A549 (cell line): ENCODE measurements at regions not wholly inside any gene's neighbourhood (a gene's known extent, or its start where the extent isn't known, plus 50 kb on each side); places are given as distances from the start of the nearest gene placed in this dataset.

Source experiments
- ATAC-seq, 2 experiments: fragments of 200-7000 bp in 1 of 2; fragments of >200 bp in 1 of 2; cut with Nextera tagmentation in 1 of 2; cut with Tn5 transposase in 1 of 2; 3 replicates each; pipeline versions ENCODE4 v1.8.0 to v1.9.1; 2018 to 2020; ENCODE audit warnings: mild to moderate bottlenecking in 1 of 2, moderate library complexity in 1 of 2
- CTCF ChIA-PET: fragments of 300-600 bp; sonication (Branson Sonifier 250); formaldehyde crosslinking; extraction: SDS; loops from one replicate; lab custom pipeline; 2021; ENCODE audit warnings: antibody characterized with exemption, inconsistent platforms; lab: Yijun Ruan, JAX
- POLR2A ChIA-PET: fragments of 350-600 bp; formaldehyde crosslinking; extraction: SDS; loops from one replicate; lab custom pipeline; 2021; ENCODE audit warnings: antibody characterized with exemption, inconsistent platforms; lab: Yijun Ruan, JAX
- DNase-seq, 2 experiments: peaks; one replicate each; pipeline versions ENCODE4 v3.0.0 to v3.0.0-alpha.2; 2011 to 2016; ENCODE audit warnings: low read depth in 1 of 2, low spot score in 1 of 2
- FAIRE-seq: peaks from 2 replicates; lab custom pipeline; 2011; peaks lifted over from hg19 to GRCh38; lab: Jason Lieb, UNC
- H3K27ac ChIP-seq, 2 experiments: fragments of >200 bp; sonication (Bioruptor Twin); formaldehyde crosslinking; 3 replicates each; pipeline ENCODE4 v1.5.1; 2016 to 2017
- H3K4me1 ChIP-seq: fragments of >200 bp; sonication (Bioruptor Twin); formaldehyde crosslinking; 3 replicates; pipeline ENCODE4 v1.6.1; 2016
- H3K4me2 ChIP-seq: fragments of >200 bp; sonication (Bioruptor Twin); formaldehyde crosslinking; 3 replicates; pipeline ENCODE4 v1.6.1; 2016
- H3K4me3 ChIP-seq: fragments of >200 bp; sonication (Bioruptor Twin); formaldehyde crosslinking; 3 replicates; pipeline ENCODE4 v1.5.1; 2016
- H3K9me3 ChIP-seq: fragments of >200 bp; sonication (Bioruptor Twin); formaldehyde crosslinking; 3 replicates; pipeline ENCODE4 v1.6.1; 2016
- CTCF ChIP-seq: fragments of >200 bp; sonication (Bioruptor Twin); formaldehyde crosslinking; IDR thresholded peaks from 3 replicates; pipeline ENCODE4 v1.5.1; 2016
- EHF ChIP-seq: fragments of 250-450 bp; sonication (Bioruptor Pico); IDR thresholded peaks from 2 replicates; pipeline ENCODE4 v1.5.0; 2020; ENCODE audit warnings: mild to moderate bottlenecking
- EHMT2 ChIP-seq: fragments of 200-600 bp; sonication (generic); IDR thresholded peaks from 2 replicates; pipeline ENCODE4 v1.6.1; 2016; ENCODE audit warnings: antibody characterized with exemption, low read depth, mild to moderate bottlenecking, moderate library complexity
- ELK1 ChIP-seq: fragments of 150-350 bp; IDR thresholded peaks from 2 replicates; pipeline ENCODE4 v1.6.1; 2014; ENCODE audit warnings: low read depth, mild to moderate bottlenecking, low read length
- EP300 ChIP-seq, 2 experiments: fragments of >200 bp; sonication (Bioruptor Twin); formaldehyde crosslinking; IDR thresholded peaks; 2 replicates in 1 of 2; 3 replicates in 1 of 2; pipeline ENCODE4 v1.6.1; 2016 to 2017
- ESRRA ChIP-seq: fragments of 150-350 bp; IDR thresholded peaks from 2 replicates; pipeline ENCODE4 v1.6.1; 2014; ENCODE audit warnings: mild to moderate bottlenecking, low read length, borderline replicate concordance
- FOSB ChIP-seq: fragments of 250-450 bp; sonication (Bioruptor Pico); IDR thresholded peaks from 2 replicates; pipeline ENCODE4 v1.5.0; 2020; ENCODE audit warnings: mild to moderate bottlenecking, moderate library complexity
- HES2 ChIP-seq: fragments of >200 bp; sonication (Bioruptor Twin); formaldehyde crosslinking; IDR thresholded peaks from 2 replicates; pipeline ENCODE4 v1.6.1; 2016
- HEYL ChIP-seq: fragments of 250-450 bp; sonication (Bioruptor Pico); IDR thresholded peaks from 2 replicates; pipeline ENCODE4 v1.8.0; 2021; ENCODE audit warnings: mild to moderate bottlenecking, moderate library complexity
- HMGXB4 ChIP-seq: fragments of 250-450 bp; sonication (Bioruptor Pico); IDR thresholded peaks from 2 replicates; pipeline ENCODE4 v1.5.0; 2021; ENCODE audit warnings: mild to moderate bottlenecking, moderate library complexity, borderline replicate concordance
- HOXB5 ChIP-seq: fragments of 250-450 bp; sonication (Bioruptor Pico); IDR thresholded peaks from 2 replicates; pipeline ENCODE4 v1.5.0; 2020; ENCODE audit warnings: mild to moderate bottlenecking, moderate library complexity
- JUN ChIP-seq, 2 experiments: fragments of >200 bp; sonication (Bioruptor Twin); formaldehyde crosslinking; IDR thresholded peaks; 2 replicates in 1 of 2; 3 replicates in 1 of 2; pipeline ENCODE4 v1.6.1; 2016 to 2017
- JUNB ChIP-seq: fragments of >200 bp; sonication (Bioruptor Twin); formaldehyde crosslinking; IDR thresholded peaks from 2 replicates; pipeline ENCODE4 v1.6.1; 2016
- KDM5A ChIP-seq: fragments of 200-600 bp; sonication (generic); IDR thresholded peaks from 2 replicates; pipeline ENCODE4 v1.6.1; 2016; ENCODE audit warnings: antibody characterized with exemption, mild to moderate bottlenecking
- MAFK ChIP-seq: fragments of 450-650 bp; IDR thresholded peaks from 2 replicates; pipeline ENCODE4 v1.6.1; 2014; ENCODE audit not compliant: partially characterized antibody
- MAX ChIP-seq: IDR thresholded peaks from 2 replicates; pipeline ENCODE4 v1.6.1; 2012
- MYC ChIP-seq: IDR thresholded peaks from 2 replicates; pipeline ENCODE4 v1.6.1; 2012; ENCODE audit warnings: mild to moderate bottlenecking, inconsistent platforms, low read length, improper control_type of control experiment, borderline replicate concordance
- NFE2L2 ChIP-seq: fragments of 150-350 bp; conservative IDR thresholded peaks from 2 replicates; pipeline ENCODE4 v1.6.1; 2014; ENCODE audit warnings: low read length
- PBX3 ChIP-seq: IDR thresholded peaks from 2 replicates; pipeline ENCODE4 v1.6.1; 2012
- POLR2AphosphoS2 ChIP-seq: conservative IDR thresholded peaks from 2 replicates; pipeline ENCODE4 v1.6.1; 2012; ENCODE audit warnings: low read length, improper control_type of control experiment, inconsistent platforms
- RAD21 ChIP-seq, 2 experiments: fragments of >200 bp in 1 of 2; sonication (Bioruptor Twin) in 1 of 2; formaldehyde crosslinking in 1 of 2; IDR thresholded peaks in 1 of 2; conservative IDR thresholded peaks in 1 of 2; 2 replicates in 1 of 2; 3 replicates in 1 of 2; pipeline ENCODE4 v1.6.1; 2012 to 2018; ENCODE audit warnings: inconsistent platforms in 1 of 2
- RFX5 ChIP-seq: fragments of 450-650 bp; IDR thresholded peaks from 2 replicates; pipeline ENCODE4 v1.7.1; 2014; ENCODE audit warnings: antibody characterized with exemption, mild to moderate bottlenecking, moderate library complexity
- RNF2 ChIP-seq: fragments of 200-600 bp; sonication (generic); IDR thresholded peaks from 2 replicates; pipeline ENCODE4 v1.6.1; 2016; ENCODE audit warnings: low read depth, mild to moderate bottlenecking, antibody characterized with exemption, moderate library complexity, borderline replicate concordance
- ZFP36 ChIP-seq: fragments of 450-650 bp; IDR thresholded peaks from 2 replicates; pipeline ENCODE4 v1.6.1; 2014; ENCODE audit warnings: borderline replicate concordance; ENCODE audit not compliant: partially characterized antibody
- WGBS: methylation state at CpG from one replicate; pipeline ENCODE4 v1.1.6; 2017; ENCODE audit errors: missing lambda C conversion rate; 5-methylcytosine and 5-hydroxymethylcytosine counted together

- ATAC-seq = no peak
- H3K4me3 ChIP-seq = no peak overlapping the region
- H3K27ac ChIP-seq = no peak overlapping the region
- 38% methylated on average over 9 of the region's 9 CpGs for WGBS
- TF ChIP-seq RFX5 (no peak), ELK1 (no peak), JUNB (no peak), POLR2AphosphoS2 (no peak), RNF2 (no peak), MAX (no peak), ZFP36 (no peak), NFE2L2 (no peak)
- DNase-seq = no peak
- no peak overlapping the region for H3K4me2 ChIP-seq
- ChIA-PET POLR2A (no interaction called here), CTCF (no interaction called here)
- H3K4me1 ChIP-seq = no peaks in the 10 kb centered on the region
- no peaks in the 10 kb centered on the region for H3K9me3 ChIP-seq
- FAIRE-seq = no peak
Observed at GRCh38 chr4:151887031-151887815, 126.4 kb upstream of the GATB start.

GRCh38 chr4:151885123-151885522, 124.3 kb upstream of the GATB start:
- WGBS = 31% methylated on average over 5 of the region's 5 CpGs
- Histone ChIP-seq H3K4me1 (no peaks in the 10 kb centered on the region), H3K9me3 (no peaks in the 10 kb centered on the region), H3K4me3 (no peak overlapping the region), H3K4me2 (no peak overlapping the region), H3K27ac (no peak overlapping the region)
- CTCF ChIA-PET = no interaction called here
- DNase-seq (no peak), FAIRE-seq (no peak), ATAC-seq (no peak)
- POLR2A ChIA-PET = no interaction called here
- TF ChIP-seq HMGXB4 (CRISPR knock-in tag) (no peak), EHF (CRISPR knock-in tag) (no peak), JUN (IDR thresholded peaks at IDR 0.05) (no peak), HOXB5 (CRISPR knock-in tag) (no peak), RAD21 (conservative IDR thresholded peaks at IDR 0.05 in 1 of 2, IDR thresholded peaks at IDR 0.05 in 1 of 2) (no peak), JUNB (no peak), HES2 (no peak), MYC (no peak)

GRCh38 chr4:151883747-151884146, 122.9 kb upstream of the GATB start:
- Histone ChIP-seq H3K27ac (no peak overlapping the region), H3K4me2 (no peak overlapping the region), H3K4me1 (no peaks in the 10 kb centered on the region), H3K4me3 (no peak overlapping the region), H3K9me3 (no peaks in the 10 kb centered on the region)
- ChIA-PET CTCF (interaction anchor here (0.7 kb wide), 1 partner anchor 11 kb away, joined by 3 read pairs; no protein-coding TSS in a partner anchor), POLR2A (no interaction called here)
- WGBS = 8% methylated on average over 4 of the region's 4 CpGs
- DNase-seq (no peak), ATAC-seq (no peak), FAIRE-seq (no peak)
- TF ChIP-seq HEYL (CRISPR knock-in tag) (no peak), FOSB (CRISPR knock-in tag) (no peak), CTCF (no peak), EP300 (IDR thresholded peaks at IDR 0.05) (no peak), ESRRA (no peak), JUN (IDR thresholded peaks at IDR 0.05) (no peak), EHMT2 (no peak), KDM5A (no peak), PBX3 (no peak), MAFK (no peak)
